HCT116 (cell line): ENCODE measurements at regions not wholly inside any gene's neighbourhood (a gene's known extent, or its start where the extent isn't known, plus 50 kb on each side); places are given as distances from the start of the nearest gene placed in this dataset.

Source experiments
- ATAC-seq: fragments of 200-7000 bp; cut with Tn5 transposase; 2 replicates; pipeline ENCODE4 v1.9.1; 2020; ENCODE audit warnings: mild to moderate bottlenecking, moderate library complexity
- BruUV-seq: library from RNA; stranded (reverse); fragments of 400-500 nt; replicated peaks from 2 replicates; lab custom pipeline; 2021; lab: Mats Ljungman, UMichigan
- CTCF ChIA-PET: fragments of 300-600 bp; sonication (Branson Sonifier 250); formaldehyde crosslinking; loops from one replicate; lab custom pipeline; 2021; ENCODE audit warnings: antibody characterized with exemption; lab: Charles Lee
- POLR2A ChIA-PET: fragments of 300-600, 350-600 bp; sonication (Branson Sonifier 250); formaldehyde crosslinking; loops from one replicate; lab custom pipeline; 2021; ENCODE audit warnings: antibody characterized with exemption; lab: Charles Lee
- RAD21 ChIA-PET, 2 experiments: fragments of 300-600 bp; sonication (Branson Sonifier 250); formaldehyde crosslinking; loops; one replicate each; lab custom pipeline; 2023; ENCODE audit warnings: low total read pairs in 2 of 2; ENCODE audit not compliant: uncharacterized antibody in 2 of 2, unreplicated experiment in 2 of 2, low non-redundant PET in 1 of 2; lab: Charles Lee
- DNase-seq: peaks from one replicate; pipeline ENCODE4 v3.0.0-alpha.2; 2010; ENCODE audit warnings: low read depth, low spot score
- H2AFZ ChIP-seq: fragments of 200-600 bp; shearing (Covaris generic), sonication (generic); 2 replicates; pipeline ENCODE4 v1.6.1; 2017; ENCODE audit warnings: low read depth, mixed run types, mixed read lengths, antibody characterized with exemption, low read length; ENCODE audit not compliant: poor library complexity, severe bottlenecking
- H3K27ac ChIP-seq: 2 replicates; pipeline ENCODE4 v1.5.1; 2012; ENCODE audit warnings: low read depth, low read length
- H3K27me3 ChIP-seq: fragments of 200-600 bp; sonication (generic); 2 replicates; pipeline ENCODE4 v1.6.1; 2016; ENCODE audit warnings: mixed run types, low read length, mixed read lengths; ENCODE audit not compliant: insufficient read depth
- H3K36me3 ChIP-seq, 2 experiments: fragments of 200-500 bp in 1 of 2; fragments of 200-600 bp in 1 of 2; sonication (Bioruptor generic) in 1 of 2; sonication (generic) in 1 of 2; 2 replicates each; pipeline versions ENCODE4 v1.5.1 to v1.6.1; 2014 to 2016; ENCODE audit warnings: low read length in 2 of 2, inconsistent platforms in 1 of 2, mixed read lengths in 1 of 2, mixed run types in 1 of 2; ENCODE audit not compliant: insufficient read depth in 2 of 2, control insufficient read depth in 1 of 2
- H3K4me1 ChIP-seq, 2 experiments: fragments of 200-600 bp in 1 of 2; sonication (generic) in 1 of 2; 2 replicates each; pipeline versions ENCODE4 v1.5.1 to v1.6.1; 2012 to 2017; ENCODE audit warnings: low read length in 2 of 2, inconsistent platforms in 1 of 2, mild to moderate bottlenecking in 1 of 2, mixed read lengths in 1 of 2, mixed run types in 1 of 2, moderate library complexity in 1 of 2; ENCODE audit not compliant: insufficient read depth in 2 of 2, control insufficient read depth in 1 of 2
- H3K4me2 ChIP-seq: fragments of 200-600 bp; sonication (generic); 2 replicates; pipeline ENCODE4 v1.6.1; 2017; ENCODE audit warnings: mixed run types, low read length, mixed read lengths
- H3K4me3 ChIP-seq, 2 experiments: fragments of 200-600 bp in 1 of 2; sonication (generic) in 1 of 2; replicated peaks in 1 of 2; 2 replicates each; pipeline ENCODE4 v1.5.1; 2011 to 2016; ENCODE audit warnings: low read length in 2 of 2, control low read depth in 1 of 2, low read depth in 1 of 2, mild to moderate bottlenecking in 1 of 2, mixed read lengths in 1 of 2, mixed run types in 1 of 2
- H3K79me2 ChIP-seq: fragments of 200-600 bp; sonication (generic); 2 replicates; pipeline ENCODE4 v1.6.1; 2017; ENCODE audit warnings: mild to moderate bottlenecking, mixed run types, low read length, moderate library complexity, mixed read lengths; ENCODE audit not compliant: insufficient read depth
- H3K9ac ChIP-seq: fragments of 200-600 bp; sonication (generic); 2 replicates; pipeline ENCODE4 v1.6.1; 2016; ENCODE audit warnings: low read length, mixed read lengths
- H3K9me2 ChIP-seq: fragments of 200-600 bp; sonication (generic), shearing (Covaris generic); 2 replicates; pipeline ENCODE4 v1.6.1; 2017; ENCODE audit warnings: mixed run types, mild to moderate bottlenecking, moderate library complexity; ENCODE audit not compliant: insufficient read depth
- H3K9me3 ChIP-seq, 2 experiments: fragments of 200-500 bp in 1 of 2; fragments of 200-600 bp in 1 of 2; sonication (Bioruptor generic) in 1 of 2; sonication (generic) in 1 of 2; 2 replicates each; pipeline ENCODE4 v1.6.1; 2014 to 2017; ENCODE audit warnings: low read length in 2 of 2, mixed read lengths in 2 of 2, inconsistent platforms in 1 of 2, low read depth in 1 of 2, mild to moderate bottlenecking in 1 of 2, mixed run types in 1 of 2, moderate library complexity in 1 of 2; ENCODE audit not compliant: control insufficient read depth in 1 of 2, insufficient read depth in 1 of 2
- H4K20me1 ChIP-seq: fragments of 200-600 bp; sonication (generic), shearing (Covaris generic); 2 replicates; pipeline ENCODE4 v1.6.1; 2017; ENCODE audit warnings: mixed run types, mild to moderate bottlenecking, moderate library complexity; ENCODE audit not compliant: insufficient read depth
- CBX3 ChIP-seq: IDR thresholded peaks from 2 replicates; pipeline ENCODE4 v1.6.1; 2012; ENCODE audit warnings: low read depth
- CTCF ChIP-seq, 3 experiments: fragments of 200-600 bp in 1 of 3; sonication (generic) in 1 of 3; IDR thresholded peaks in 2 of 3; conservative IDR thresholded peaks in 1 of 3; 2 replicates each; pipeline ENCODE4 v1.5.1; 2012 to 2017; ENCODE audit warnings: low read depth in 2 of 3, low read length in 2 of 3, antibody characterized with exemption in 1 of 3, borderline replicate concordance in 1 of 3, control low read depth in 1 of 3, mild to moderate bottlenecking in 1 of 3, mixed read lengths in 1 of 3, mixed run types in 1 of 3, moderate library complexity in 1 of 3; ENCODE audit not compliant: insufficient read depth in 1 of 3
- EGR1 ChIP-seq: IDR thresholded peaks from 2 replicates; pipeline ENCODE4 v1.6.1; 2012; ENCODE audit warnings: low read depth
- ELF1 ChIP-seq: IDR thresholded peaks from 2 replicates; pipeline ENCODE4 v1.6.1; 2012; ENCODE audit warnings: low read depth, borderline replicate concordance
- JUND ChIP-seq: IDR thresholded peaks from 2 replicates; pipeline ENCODE4 v1.6.1; 2012
- POLR2A ChIP-seq: IDR thresholded peaks from 2 replicates; pipeline ENCODE4 v1.7.0; 2011; ENCODE audit warnings: borderline replicate concordance; ENCODE audit not compliant: insufficient read depth, insufficient read length; ENCODE audit errors: extremely low read depth
- RAD21 ChIP-seq: IDR thresholded peaks from 2 replicates; pipeline ENCODE4 v1.6.1; 2012; ENCODE audit warnings: low read depth, mild to moderate bottlenecking
- REST ChIP-seq: IDR thresholded peaks from 2 replicates; pipeline ENCODE4 v1.6.1; 2012; ENCODE audit warnings: low read depth
- SIN3A ChIP-seq: IDR thresholded peaks from 2 replicates; pipeline ENCODE4 v1.6.1; 2012; ENCODE audit warnings: low read depth
- SRF ChIP-seq: IDR thresholded peaks from 2 replicates; pipeline ENCODE4 v1.6.1; 2012; ENCODE audit warnings: low read depth
- TCF7L2 ChIP-seq: IDR thresholded peaks from 2 replicates; pipeline ENCODE4 v1.7.0; 2011; ENCODE audit warnings: borderline replicate concordance, inconsistent platforms; ENCODE audit not compliant: insufficient read depth, insufficient read length; ENCODE audit errors: extremely low read depth
- YY1 ChIP-seq: IDR thresholded peaks from 2 replicates; pipeline ENCODE4 v1.6.1; 2011; ENCODE audit warnings: low read length, low read depth, moderate library complexity, mild to moderate bottlenecking; ENCODE audit not compliant: insufficient replicate concordance; ENCODE audit errors: extremely low read depth
- ZBTB33 ChIP-seq: IDR thresholded peaks from 2 replicates; pipeline ENCODE4 v1.6.1; 2011; ENCODE audit warnings: mild to moderate bottlenecking, low read length, moderate library complexity; ENCODE audit not compliant: insufficient replicate concordance; ENCODE audit errors: extremely low read depth
- ZNF274 ChIP-seq: fragments of 200-500 bp; sonication (Bioruptor generic); IDR thresholded peaks from 2 replicates; pipeline ENCODE4 v1.6.1; 2014; ENCODE audit warnings: mild to moderate bottlenecking, low read depth, low read length, inconsistent platforms
- intact Hi-C: fragments of 100-400 bp; cut with micrococcal nuclease; formaldehyde crosslinking; loops from 2 replicates; pipeline ENCODE4 v1.10.0; 2022
- TF ChIP-seq, protein P1 (sequence below): IDR thresholded peaks from 2 replicates; pipeline ENCODE4 v1.6.1; 2012

DNA sequence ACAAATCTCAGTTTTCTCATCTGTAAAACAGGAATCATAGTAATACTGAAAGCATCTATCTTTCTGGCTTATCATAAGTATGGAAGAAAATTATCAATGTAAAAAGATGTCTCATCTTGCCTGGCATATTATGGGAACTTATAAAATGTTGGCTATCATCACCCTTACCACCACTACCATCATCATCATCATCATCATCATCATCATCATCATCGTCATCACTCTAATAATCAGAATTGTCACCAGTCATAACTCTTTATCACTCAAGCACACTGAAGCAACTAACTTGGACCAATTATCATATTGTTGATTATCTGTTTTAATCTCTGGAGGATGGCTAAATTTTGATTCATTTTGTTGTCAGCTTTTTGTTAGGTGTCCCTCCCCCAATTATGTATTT, 825.4 kb downstream of the SORCS3 start:
- H3K9me2 ChIP-seq = no peaks in the 10 kb centered on the region
- H3K79me2 ChIP-seq = no peaks in the 10 kb centered on the region
- DNase-seq (no peak), ATAC-seq (no peak)
- no TSS peak for BruUV-seq
- no peaks in the 10 kb centered on the region for H3K27me3 ChIP-seq
- no peak overlapping the region for H3K4me3 ChIP-seq
- no peak overlapping the region for H3K4me2 ChIP-seq
- no peak overlapping the region for H2AFZ ChIP-seq
- no peaks in the 10 kb centered on the region for H4K20me1 ChIP-seq
- no peak overlapping the region for H3K27ac ChIP-seq
- no peak overlapping the region for H3K9ac ChIP-seq
- H3K4me1 ChIP-seq = no peaks in the 10 kb centered on the region
- no peaks in the 10 kb centered on the region for H3K36me3 ChIP-seq
- TF ChIP-seq REST (no peak), ZNF274 (no peak), CTCF (IDR thresholded peaks at IDR 0.05 in 2 of 3, conservative IDR thresholded peaks at IDR 0.05 in 1 of 3; ENCODE audit: borderline replicate concordance in 1 of 3, insufficient read depth in 1 of 3, low read depth in 2 of 3, low read length in 2 of 3) (no peak), CBX3 (no peak), EGR1 (no peak), ZBTB33 (no peak), ELF1 (no peak), SIN3A (no peak), YY1 (no peak), JUND (no peak), RAD21 (no peak), POLR2A (no peak), SRF (no peak), TCF7L2 (no peak)
- TF ChIP-seq, protein P1, sequence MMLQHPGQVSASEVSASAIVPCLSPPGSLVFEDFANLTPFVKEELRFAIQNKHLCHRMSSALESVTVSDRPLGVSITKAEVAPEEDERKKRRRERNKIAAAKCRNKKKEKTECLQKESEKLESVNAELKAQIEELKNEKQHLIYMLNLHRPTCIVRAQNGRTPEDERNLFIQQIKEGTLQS = no peak
- CTCF ChIA-PET = no interaction called here
- intact Hi-C loops = no loop called here
- RAD21 ChIA-PET = no interaction called here
- POLR2A ChIA-PET = no interaction called here
- H3K9me3 ChIP-seq = peaks cover 32 to 35% of the 10 kb centered on the region in 2 experiments; a peak in 2 of 4 replicates
